K562 (cell line): ENCODE measurements at regions not wholly inside any gene's neighbourhood (a gene's known extent, or its start where the extent isn't known, plus 50 kb on each side); places are given as distances from the start of the nearest gene placed in this dataset.

Source experiments
- HCFC1 ChIP-seq: IDR thresholded peaks from 2 replicates; pipeline ENCODE4 v1.6.1; 2012; ENCODE audit warnings: low read depth, low read length, improper control_type of control experiment
- MXI1 ChIP-seq: IDR thresholded peaks from 2 replicates; pipeline ENCODE4 v1.6.1; 2011; ENCODE audit warnings: low read depth, mild to moderate bottlenecking, improper control_type of control experiment, low read length

GRCh38 chr16:79726902-79727301, 126.4 kb upstream of the MAF start:
- no peak for TF ChIP-seq MXI1
- TF ChIP-seq HCFC1: no peak
